Subcutaneous abdominal adipose tissue (tissue), 5 donors: ENCODE measurements at regions not wholly inside any gene's neighbourhood (a gene's known extent, or its start where the extent isn't known, plus 50 kb on each side); places are given as distances from the start of the nearest gene placed in this dataset.
"Not testable (repeated sequence)": the region's sequence is repeated elsewhere in the genome, so short reads cannot be mapped to it uniquely, and the experiment has no call there.

Experiments
- H3K27ac ChIP-seq: one replicate; pipeline ENCODE4 v1.7.0; 2013; ENCODE audit warnings: low read depth, mild to moderate bottlenecking, inconsistent platforms, low read length, moderate library complexity
- H3K27me3 ChIP-seq, 5 donors: one replicate each; pipeline ENCODE4 v1.7.0; 2013; ENCODE audit warnings: low read length in 5 of 5, inconsistent platforms in 1 of 5; ENCODE audit not compliant: control insufficient read depth in 5 of 5, insufficient read depth in 4 of 5
- H3K36me3 ChIP-seq, 5 donors: one replicate each; pipeline ENCODE4 v1.7.0; 2013; ENCODE audit warnings: low read length in 5 of 5; ENCODE audit not compliant: control insufficient read depth in 5 of 5, insufficient read depth in 5 of 5
- H3K4me1 ChIP-seq, 5 donors: one replicate each; pipeline ENCODE4 v1.7.0; 2013; ENCODE audit warnings: low read length in 5 of 5, mild to moderate bottlenecking in 3 of 5, moderate library complexity in 1 of 5; ENCODE audit not compliant: control insufficient read depth in 5 of 5, insufficient read depth in 5 of 5
- H3K4me3 ChIP-seq, 5 donors: one replicate each; pipeline ENCODE4 v1.7.0; 2013; ENCODE audit warnings: low read length in 5 of 5, low read depth in 1 of 5
- H3K9ac ChIP-seq, 5 donors: one replicate each; pipeline ENCODE4 v1.7.0; 2013; ENCODE audit warnings: low read length in 5 of 5, mild to moderate bottlenecking in 4 of 5, moderate library complexity in 3 of 5
- H3K9me3 ChIP-seq, 5 donors: one replicate each; pipeline ENCODE4 v1.7.0; 2013; ENCODE audit warnings: low read length in 5 of 5; ENCODE audit not compliant: control insufficient read depth in 5 of 5
- donor health status: healthy.
- donor health status: healthy.
- donor health status: healthy.
- donor health status: healthy.
- donor health status: healthy.

DNA sequence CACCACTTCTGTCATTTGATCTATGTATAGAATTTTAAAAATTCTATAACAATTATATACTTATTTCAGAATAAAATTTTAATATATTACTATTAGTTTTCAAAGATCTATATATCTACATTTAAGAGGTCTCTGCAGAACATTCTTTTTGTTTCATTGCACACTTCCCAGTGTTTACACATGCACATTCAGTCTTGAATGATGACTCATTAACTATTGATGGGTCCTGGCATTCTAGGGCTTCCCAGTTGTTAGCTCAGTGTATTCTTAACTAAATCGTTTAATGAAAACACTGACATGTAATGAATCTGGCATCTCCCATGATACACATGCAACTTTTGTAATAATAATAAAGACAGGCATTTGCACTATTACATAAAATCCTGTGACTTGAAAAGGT lies 324.6 kb downstream of the KLF12 start:
- Histone ChIP-seq H3K4me3 (no peak overlapping the region), H3K9me3 (no peaks in the 10 kb centered on the region), H3K36me3 (no peaks in the 10 kb centered on the region), H3K27ac (no peak overlapping the region), H3K27me3 (no peaks in the 10 kb centered on the region), H3K9ac (no peak overlapping the region), H3K4me1 (no peaks in the 10 kb centered on the region)

GRCh38 chr13:73808318-73808717 lies 325.9 kb downstream of the KLF12 start:
- Histone ChIP-seq H3K4me1 (no peaks in the 10 kb centered on the region), H3K27ac (no peak overlapping the region)

DNA sequence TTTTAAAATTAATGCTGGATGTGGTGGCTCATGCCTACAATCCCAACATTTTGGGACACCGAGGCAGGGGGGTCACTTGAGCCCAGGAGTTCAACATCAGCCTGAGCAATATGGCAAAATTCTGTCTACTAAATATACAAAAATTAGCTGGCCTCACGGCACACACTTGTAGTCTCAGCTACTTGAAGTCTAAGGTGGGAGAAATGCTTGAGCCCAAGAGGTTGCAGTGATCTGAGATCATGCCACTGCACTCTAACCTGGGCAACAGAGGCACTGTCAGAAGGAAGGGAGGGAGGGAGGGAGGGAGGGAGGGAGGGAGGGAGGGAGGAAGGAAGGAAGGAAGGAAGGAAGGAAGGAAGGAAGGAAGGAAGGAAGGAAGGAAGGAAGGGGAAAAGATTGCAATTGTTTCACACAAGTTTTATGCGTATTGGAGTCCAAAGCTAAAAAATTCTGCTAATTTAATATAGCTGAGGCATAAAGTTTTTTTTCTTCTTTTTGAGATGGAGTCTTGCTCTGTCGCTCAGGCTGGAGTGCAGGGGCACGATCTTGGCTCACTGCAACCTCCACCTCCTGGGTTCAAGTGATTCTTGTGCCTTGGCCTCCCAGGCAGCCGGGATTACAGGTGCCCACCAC lies 328.8 kb downstream of the KLF12 start:
- H3K27me3 ChIP-seq, H3K9ac ChIP-seq, H3K4me3 ChIP-seq, H3K9me3 ChIP-seq, H3K27ac ChIP-seq, H3K4me1 ChIP-seq, H3K36me3 ChIP-seq: not testable (repeated sequence)

More at GRCh38 chr13:73808318-73808717, 325.9 kb downstream of the KLF12 start:
- H3K36me3 ChIP-seq: no peaks in the 10 kb centered on the region
- H3K4me3 ChIP-seq: no peak overlapping the region
- no peak overlapping the region for H3K9ac ChIP-seq
- H3K27me3 ChIP-seq: no peaks in the 10 kb centered on the region
- H3K9me3 ChIP-seq: no peaks in the 10 kb centered on the region

- no peak overlapping the region for H3K9ac ChIP-seq
Measured at GRCh38 chr13:73803997-73804396, 330.2 kb downstream of the KLF12 start.

GRCh38 chr13:73800011-73800410 lies 334.2 kb downstream of the KLF12 start:
- no peak overlapping the region for H3K9ac ChIP-seq
- H3K9me3 ChIP-seq: peaks cover 0 to 2% (median 0%) of the 10 kb centered on the region in 5 donors
- no peaks in the 10 kb centered on the region for H3K4me1 ChIP-seq
- H3K27me3 ChIP-seq: no peaks in the 10 kb centered on the region
- no peak overlapping the region for H3K27ac ChIP-seq
- H3K4me3 ChIP-seq: no peak overlapping the region
- no peaks in the 10 kb centered on the region for H3K36me3 ChIP-seq

More at GRCh38 chr13:73803997-73804396, 330.2 kb downstream of the KLF12 start:
- H3K4me3 ChIP-seq: no peak overlapping the region
- no peaks in the 10 kb centered on the region for H3K27me3 ChIP-seq
- H3K27ac ChIP-seq: no peak overlapping the region
- H3K36me3 ChIP-seq: no peaks in the 10 kb centered on the region
- no peaks in the 10 kb centered on the region for H3K4me1 ChIP-seq
- H3K9me3 ChIP-seq: peaks cover 0 to 1% (median 0%) of the 10 kb centered on the region in 5 donors

- Histone ChIP-seq H3K4me3 (no peak overlapping the region), H3K27ac (no peak overlapping the region), H3K9ac (no peak overlapping the region), H3K27me3 (no peaks in the 10 kb centered on the region), H3K9me3 (peaks cover 0 to 2% (median 0%) of the 10 kb centered on the region in 5 donors), H3K36me3 (no peaks in the 10 kb centered on the region), H3K4me1 (no peaks in the 10 kb centered on the region)
Measured at GRCh38 chr13:73794755-73795154, 339.4 kb downstream of the KLF12 start.

DNA sequence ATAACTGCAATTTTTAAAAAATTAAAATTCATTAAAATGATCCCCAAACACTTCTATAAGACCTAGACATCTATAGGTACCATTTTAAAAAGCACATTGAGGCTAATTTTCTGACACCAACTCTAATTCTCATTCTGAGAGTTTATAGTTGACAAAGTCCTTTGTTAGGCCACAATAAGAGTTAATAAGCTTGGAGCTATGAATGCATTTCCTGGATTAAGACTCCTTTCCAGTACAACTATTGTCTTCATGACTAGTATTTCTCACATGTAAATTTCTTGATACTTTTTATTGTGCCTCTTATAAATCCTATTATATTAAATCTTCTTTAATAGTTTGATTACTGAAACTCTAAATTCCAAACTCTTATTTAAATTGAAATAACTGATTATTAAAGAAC lies 340.8 kb downstream of the KLF12 start:
- Histone ChIP-seq H3K27me3 (no peaks in the 10 kb centered on the region), H3K4me1 (no peaks in the 10 kb centered on the region), H3K9ac (no peak overlapping the region), H3K4me3 (no peak overlapping the region), H3K36me3 (no peaks in the 10 kb centered on the region), H3K27ac (no peak overlapping the region), H3K9me3 (no peaks in the 10 kb centered on the region)

GRCh38 chr13:73792796-73793195 lies 341.4 kb downstream of the KLF12 start:
- Histone ChIP-seq H3K27ac (no peak overlapping the region), H3K4me3 (no peak overlapping the region), H3K4me1 (no peaks in the 10 kb centered on the region), H3K36me3 (no peaks in the 10 kb centered on the region), H3K9ac (no peak overlapping the region), H3K27me3 (no peaks in the 10 kb centered on the region), H3K9me3 (no peaks in the 10 kb centered on the region)

GRCh38 chr13:73782450-73783449 lies 351.5 kb downstream of the KLF12 start:
- Histone ChIP-seq H3K36me3 (no peaks in the 10 kb centered on the region), H3K4me1 (no peaks in the 10 kb centered on the region), H3K4me3 (no peak overlapping the region), H3K9ac (no peak overlapping the region), H3K27ac (no peak overlapping the region), H3K9me3 (no peaks in the 10 kb centered on the region), H3K27me3 (no peaks in the 10 kb centered on the region)

DNA sequence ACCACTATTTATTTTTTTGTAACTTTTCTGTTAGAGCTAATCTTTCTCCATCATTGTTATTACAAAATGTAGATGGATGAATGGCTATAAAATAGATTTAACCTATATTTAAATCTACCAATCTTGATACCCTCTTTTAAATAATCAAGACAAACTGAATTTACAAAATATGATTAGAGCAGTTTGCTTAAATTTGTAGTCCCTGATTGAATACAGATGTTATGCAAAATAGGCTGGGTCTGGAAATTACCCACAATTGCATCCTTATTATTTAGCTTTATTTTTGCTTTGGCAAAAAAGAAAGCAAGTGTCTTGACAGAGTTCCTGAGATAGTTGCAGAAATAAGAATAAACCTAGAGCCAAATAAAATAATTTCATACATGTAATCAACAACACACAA lies 352.8 kb downstream of the KLF12 start:
- H3K4me1 ChIP-seq: peaks cover 0 to 5% (median 2%) of the 10 kb centered on the region in 5 donors
- no peaks in the 10 kb centered on the region for H3K27me3 ChIP-seq
- no peak overlapping the region for H3K27ac ChIP-seq
- H3K9ac ChIP-seq: no peak overlapping the region
- H3K9me3 ChIP-seq: no peaks in the 10 kb centered on the region
- H3K36me3 ChIP-seq: no peaks in the 10 kb centered on the region
- H3K4me3 ChIP-seq: no peak overlapping the region
